ENCODE measurements at regions not wholly inside any gene's neighbourhood (a gene's known extent, or its start where the extent isn't known, plus 50 kb on each side); places are given as distances from the start of the nearest gene placed in this dataset.

DNA sequence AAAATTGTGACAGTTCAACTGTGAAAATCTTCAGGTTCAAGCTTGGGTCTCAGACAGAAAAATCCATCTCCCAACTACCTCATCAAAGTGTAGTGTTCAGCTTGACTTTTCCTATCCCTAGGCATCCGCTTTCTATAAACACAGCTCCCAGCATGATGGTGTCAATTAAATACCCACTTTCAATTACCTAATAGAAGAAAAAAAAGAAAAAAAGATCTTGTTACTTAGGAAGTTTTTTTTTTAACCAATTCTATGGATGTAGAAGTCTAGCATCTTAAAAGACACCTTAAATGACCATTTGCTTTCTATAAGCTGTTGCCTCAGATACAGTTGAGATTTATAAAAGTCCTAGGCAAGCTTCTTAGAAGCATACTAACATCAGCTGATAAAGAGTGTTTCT, 244.1 kb upstream of the MTNR1B start:
- POLR2A ChIA-PET, result no interaction called here
- Mint-ChIP-seq H3K4me3 (no peak overlapping the region), H3K27ac (no peak overlapping the region), H3K36me3 (peaks cover 0 to 4% (median 0%) of the 10 kb centered on the region in 3 donors), H3K9me3 (peaks cover 0 to 16% (median 6%) of the 10 kb centered on the region in 9 donors), H3K27me3 (peaks cover 0 to 2% (median 0%) of the 10 kb centered on the region in 5 donors), H3K4me1 (no peaks in the 10 kb centered on the region)
- no peak for ATAC-seq
- DNase-seq, result no peak

DNA sequence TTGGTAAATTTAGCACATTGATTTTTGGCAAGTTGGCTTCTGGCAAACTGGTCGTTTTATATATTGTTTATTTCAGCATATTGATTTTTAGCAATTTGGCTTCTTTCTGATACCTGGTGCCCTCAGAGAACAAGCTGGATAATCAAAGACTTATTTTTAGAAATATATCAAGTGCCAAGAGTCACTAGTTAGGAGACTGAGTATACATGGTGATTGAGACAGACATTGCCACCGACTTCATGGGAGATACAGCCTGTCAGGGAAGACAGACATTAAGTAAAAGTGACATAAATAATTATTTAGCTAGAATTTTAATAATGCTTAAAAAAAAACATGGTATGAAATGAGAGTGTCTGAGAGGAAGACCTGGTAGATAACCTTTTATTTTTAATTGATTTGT, 242.3 kb upstream of the MTNR1B start:
- H3K27me3 Mint-ChIP-seq, result peaks cover 0 to 2% (median 0%) of the 10 kb centered on the region in 5 donors
- no peaks in the 10 kb centered on the region for H3K36me3 Mint-ChIP-seq
- ATAC-seq, result no peak
- POLR2A ChIA-PET, result no interaction called here
- peaks cover 0 to 10% (median 6%) of the 10 kb centered on the region in 9 donors for H3K9me3 Mint-ChIP-seq
- H3K4me3 Mint-ChIP-seq, result no peak overlapping the region
- DNase-seq, result no peak
- H3K27ac Mint-ChIP-seq, result no peak overlapping the region
- H3K4me1 Mint-ChIP-seq, result no peaks in the 10 kb centered on the region

GRCh38 chr11:92727769-92728168, 241.7 kb upstream of the MTNR1B start:
- ATAC-seq (no peak), DNase-seq (no peak)
- Mint-ChIP-seq H3K27me3 (peaks cover 0 to 2% (median 0%) of the 10 kb centered on the region in 5 donors), H3K4me1 (no peaks in the 10 kb centered on the region), H3K9me3 (peaks cover 0 to 9% (median 5%) of the 10 kb centered on the region in 9 donors), H3K4me3 (no peak overlapping the region), H3K36me3 (no peaks in the 10 kb centered on the region), H3K27ac (no peak overlapping the region)
- POLR2A ChIA-PET, result no interaction called here

DNA sequence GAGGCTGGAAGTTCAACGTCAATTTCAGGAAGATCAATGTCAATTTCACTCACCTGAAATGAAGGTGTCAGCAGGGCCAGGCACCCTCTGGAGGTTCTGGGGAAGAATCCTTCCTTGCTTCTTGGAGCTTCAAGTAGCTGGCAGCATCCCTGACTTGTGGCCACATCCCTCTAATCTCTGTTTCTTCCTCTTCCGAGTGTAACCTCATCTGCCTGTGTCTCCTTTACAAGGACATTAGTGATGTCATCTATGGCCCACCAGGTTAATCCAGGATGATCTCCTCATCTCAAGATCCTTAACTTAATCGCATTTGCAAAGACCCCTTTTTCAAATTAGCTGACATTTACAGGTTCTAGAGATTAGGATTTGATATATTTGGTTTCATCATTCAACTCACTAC, 240.8 kb upstream of the MTNR1B start:
- Mint-ChIP-seq H3K9me3 (no peaks in the 10 kb centered on the region), H3K27me3 (peaks cover 0 to 4% (median 0%) of the 10 kb centered on the region in 5 donors), H3K27ac (no peak overlapping the region), H3K4me1 (no peaks in the 10 kb centered on the region), H3K36me3 (no peaks in the 10 kb centered on the region), H3K4me3 (no peak overlapping the region)
- POLR2A ChIA-PET, result no interaction called here
- ATAC-seq (no peak), DNase-seq (no peak)

DNA sequence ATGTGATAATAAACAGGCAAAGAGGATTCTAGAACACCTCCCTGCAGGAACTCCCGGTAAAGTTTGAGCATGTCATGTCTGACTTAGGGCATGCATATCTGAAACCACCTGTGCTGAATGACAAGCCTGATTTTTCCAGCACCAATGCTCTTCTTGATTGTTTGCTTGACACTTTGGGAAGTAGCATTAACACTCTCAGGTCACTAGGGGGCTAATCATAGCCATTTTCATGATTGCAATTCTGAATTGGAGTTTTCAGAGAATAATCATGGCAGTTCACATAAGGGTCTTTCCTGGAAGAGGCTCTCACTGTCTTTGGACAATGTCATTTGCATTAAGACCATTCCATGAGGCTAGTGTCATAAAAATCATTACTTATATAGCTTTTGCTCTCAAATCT, 234.4 kb upstream of the MTNR1B start:
- H3K4me1 Mint-ChIP-seq, result no peaks in the 10 kb centered on the region
- no peaks in the 10 kb centered on the region for H3K36me3 Mint-ChIP-seq
- no peak overlapping the region for H3K27ac Mint-ChIP-seq
- H3K9me3 Mint-ChIP-seq, result no peaks in the 10 kb centered on the region
- H3K27me3 Mint-ChIP-seq, result peaks cover 0 to 4% (median 0%) of the 10 kb centered on the region in 5 donors
- POLR2A ChIA-PET, result no interaction called here
- DNase-seq (no peak), ATAC-seq (no peak)
- no peak overlapping the region for H3K4me3 Mint-ChIP-seq

GRCh38 chr11:92738276-92738675, 231.2 kb upstream of the MTNR1B start:
- POLR2A ChIA-PET, result no interaction called here
- H3K9me3 Mint-ChIP-seq, result no peaks in the 10 kb centered on the region
- no peak overlapping the region for H3K27ac Mint-ChIP-seq
- no peak for DNase-seq
- peaks cover 0 to 3% (median 0%) of the 10 kb centered on the region in 5 donors for H3K27me3 Mint-ChIP-seq
- no peaks in the 10 kb centered on the region for H3K4me1 Mint-ChIP-seq
- no peaks in the 10 kb centered on the region for H3K36me3 Mint-ChIP-seq
- ATAC-seq, result no peak
- H3K4me3 Mint-ChIP-seq, result no peak overlapping the region

DNA sequence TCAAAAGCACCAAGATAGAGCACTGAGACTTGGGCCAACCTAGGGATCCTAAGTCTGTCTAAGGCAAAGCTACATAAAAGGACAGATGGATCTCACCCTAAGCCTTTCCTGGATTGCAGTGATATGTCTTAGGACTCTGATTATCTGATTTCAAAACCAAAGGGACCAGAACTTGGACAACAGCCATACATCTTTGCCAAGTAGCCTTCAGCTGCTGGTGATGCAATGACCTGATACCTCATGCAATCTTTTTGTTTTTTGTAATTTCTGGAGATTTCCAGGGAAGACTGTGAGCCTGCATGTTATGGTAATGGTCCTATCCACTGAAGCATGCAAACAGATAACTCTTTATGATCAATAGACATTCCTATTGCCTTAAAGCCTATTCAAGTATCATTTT, 230.4 kb upstream of the MTNR1B start:
- DNase-seq, result no peak
- Mint-ChIP-seq H3K9me3 (no peaks in the 10 kb centered on the region), H3K4me3 (no peak overlapping the region), H3K27ac (no peak overlapping the region), H3K4me1 (no peaks in the 10 kb centered on the region), H3K36me3 (no peaks in the 10 kb centered on the region), H3K27me3 (no peaks in the 10 kb centered on the region)
- POLR2A ChIA-PET, result no interaction called here
- no peak for ATAC-seq

DNA sequence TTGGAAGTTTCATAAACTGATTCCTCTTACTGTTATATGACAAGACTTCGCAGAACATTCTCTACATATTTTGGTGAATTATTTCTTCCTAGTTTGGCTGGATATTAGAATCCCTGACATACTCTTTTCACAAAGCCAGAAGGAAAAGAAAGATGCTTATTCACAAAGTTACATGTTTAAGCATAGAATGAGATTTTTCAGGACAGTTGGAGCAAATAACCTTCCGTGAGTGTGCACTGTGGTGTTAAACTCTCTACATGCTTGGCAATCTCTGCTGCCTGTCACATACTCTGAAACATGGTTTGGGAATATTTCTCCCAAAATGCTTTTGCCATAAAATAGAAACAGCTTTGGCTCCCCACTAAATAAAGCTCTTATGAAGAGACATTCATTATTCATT, 230.0 kb upstream of the MTNR1B start:
- H3K27me3 Mint-ChIP-seq, result no peaks in the 10 kb centered on the region
- no peak for ATAC-seq
- no peaks in the 10 kb centered on the region for H3K4me1 Mint-ChIP-seq
- no peaks in the 10 kb centered on the region for H3K9me3 Mint-ChIP-seq
- DNase-seq, result no peak
- no peak overlapping the region for H3K4me3 Mint-ChIP-seq
- POLR2A ChIA-PET, result no interaction called here
- H3K27ac Mint-ChIP-seq, result no peak overlapping the region
- H3K36me3 Mint-ChIP-seq, result no peaks in the 10 kb centered on the region

DNA sequence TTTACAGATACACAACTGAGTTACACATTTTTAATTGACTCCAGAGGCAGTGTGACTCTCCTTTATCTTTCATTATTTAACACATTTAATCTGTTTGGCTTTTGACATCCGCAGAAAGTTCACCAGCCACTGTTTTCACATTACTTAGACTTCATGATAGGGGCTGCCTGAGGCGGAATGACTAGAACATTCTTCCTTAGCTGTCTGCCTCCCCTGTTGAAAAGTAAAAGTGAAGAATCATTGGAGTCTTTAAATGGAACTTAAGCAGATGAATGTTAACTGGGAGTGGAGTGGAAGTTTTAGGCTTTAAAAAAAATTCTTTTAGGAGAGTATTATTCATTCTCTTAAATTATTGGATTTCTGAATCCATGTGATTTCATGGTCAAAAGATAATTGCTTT, 229.2 kb upstream of the MTNR1B start:
- ATAC-seq (no peak), DNase-seq (no peak)
- no peak overlapping the region for H3K4me3 Mint-ChIP-seq
- H3K27me3 Mint-ChIP-seq, result no peaks in the 10 kb centered on the region
- POLR2A ChIA-PET, result no interaction called here
- no peak overlapping the region for H3K27ac Mint-ChIP-seq
- no peaks in the 10 kb centered on the region for H3K4me1 Mint-ChIP-seq
- H3K36me3 Mint-ChIP-seq, result no peaks in the 10 kb centered on the region
- H3K9me3 Mint-ChIP-seq, result no peaks in the 10 kb centered on the region

GRCh38 chr11:92744929-92745585, 224.4 kb upstream of the MTNR1B start:
- Mint-ChIP-seq H3K9me3 (peaks cover 0 to 13% (median 0%) of the 10 kb centered on the region in 9 donors), H3K36me3 (no peaks in the 10 kb centered on the region), H3K4me1 (no peaks in the 10 kb centered on the region), H3K27me3 (peaks cover 0 to 9% (median 0%) of the 10 kb centered on the region in 5 donors), H3K27ac (no peak overlapping the region), H3K4me3 (no peak overlapping the region)
- POLR2A ChIA-PET, result no interaction called here
- DNase-seq (no peak), ATAC-seq (no peak)

- Mint-ChIP-seq H3K9me3 (peaks cover 0 to 15% (median 1%) of the 10 kb centered on the region in 9 donors), H3K27ac (no peak overlapping the region), H3K27me3 (peaks cover 0 to 11% (median 1%) of the 10 kb centered on the region in 5 donors), H3K4me1 (no peaks in the 10 kb centered on the region), H3K4me3 (no peak overlapping the region), H3K36me3 (no peaks in the 10 kb centered on the region)
- ATAC-seq, result no peak
- no peak for DNase-seq
- POLR2A ChIA-PET, result no interaction called here
Observed at GRCh38 chr11:92750794-92751193, 218.7 kb upstream of the MTNR1B start.

- no peak overlapping the region for H3K4me3 Mint-ChIP-seq
- POLR2A ChIA-PET, result no interaction called here
- no peak overlapping the region for H3K27ac Mint-ChIP-seq
- H3K4me1 Mint-ChIP-seq, result no peaks in the 10 kb centered on the region
- peaks cover 0 to 11% (median 1%) of the 10 kb centered on the region in 5 donors for H3K27me3 Mint-ChIP-seq
- H3K9me3 Mint-ChIP-seq, result peaks cover 0 to 15% (median 1%) of the 10 kb centered on the region in 9 donors
- ATAC-seq, result no peak
- H3K36me3 Mint-ChIP-seq, result no peaks in the 10 kb centered on the region
- DNase-seq, result no peak
Observed at GRCh38 chr11:92751594-92751993, 217.9 kb upstream of the MTNR1B start.

DNA sequence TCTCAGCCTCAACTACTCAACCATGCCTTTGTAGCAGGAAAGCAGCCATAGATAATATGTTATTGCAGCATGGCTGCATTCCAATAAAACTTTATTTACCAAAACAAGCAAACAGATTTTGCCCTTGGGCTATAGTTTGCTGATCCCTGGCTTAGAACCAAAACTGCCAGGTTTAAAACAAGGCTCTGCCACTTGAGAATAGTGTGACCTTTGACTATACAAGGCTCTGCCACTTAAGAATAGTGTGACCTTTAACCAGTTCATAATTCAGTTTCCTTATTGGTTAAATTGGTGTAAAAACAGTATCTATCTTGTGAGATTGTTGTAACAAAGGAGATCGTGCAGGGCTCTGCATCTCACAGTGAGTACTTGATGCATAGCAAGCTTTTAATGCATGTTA, 217.3 kb upstream of the MTNR1B start:
- H3K4me1 Mint-ChIP-seq, result no peaks in the 10 kb centered on the region
- ATAC-seq, result no peak
- H3K27me3 Mint-ChIP-seq, result peaks cover 0 to 11% (median 1%) of the 10 kb centered on the region in 5 donors
- peaks cover 0 to 15% (median 1%) of the 10 kb centered on the region in 9 donors for H3K9me3 Mint-ChIP-seq
- no peaks in the 10 kb centered on the region for H3K36me3 Mint-ChIP-seq
- POLR2A ChIA-PET, result no interaction called here
- H3K27ac Mint-ChIP-seq, result no peak overlapping the region
- no peak for DNase-seq
- no peak overlapping the region for H3K4me3 Mint-ChIP-seq

GRCh38 chr11:92753161-92753560, 216.3 kb upstream of the MTNR1B start:
- no peak overlapping the region for H3K27ac Mint-ChIP-seq
- H3K9me3 Mint-ChIP-seq, result peaks cover 0 to 8% (median 1%) of the 10 kb centered on the region in 9 donors
- H3K27me3 Mint-ChIP-seq, result peaks cover 0 to 11% (median 1%) of the 10 kb centered on the region in 5 donors
- POLR2A ChIA-PET, result no interaction called here
- H3K4me3 Mint-ChIP-seq, result no peak overlapping the region
- no peaks in the 10 kb centered on the region for H3K4me1 Mint-ChIP-seq
- DNase-seq, result no peak
- H3K36me3 Mint-ChIP-seq, result no peaks in the 10 kb centered on the region
- no peak for ATAC-seq
